PC-9 (cell line): ENCODE measurements at regions not wholly inside any gene's neighbourhood (a gene's known extent, or its start where the extent isn't known, plus 50 kb on each side); places are given as distances from the start of the nearest gene placed in this dataset.

Experiments
- BruUV-seq: library from RNA; stranded (reverse); fragments of 400-500 nt; replicated peaks from 2 replicates; lab custom pipeline; 2021; lab: Mats Ljungman, UMichigan
- CTCF ChIA-PET: fragments of 300-600 bp; sonication (Branson Sonifier 250); formaldehyde crosslinking; loops from one replicate; lab custom pipeline; 2022; ENCODE audit warnings: antibody characterized with exemption; lab: Charles Lee
- POLR2A ChIA-PET: fragments of 300-600 bp; sonication (Branson Sonifier 250); formaldehyde crosslinking; loops from one replicate; lab custom pipeline; 2022; ENCODE audit warnings: antibody characterized with exemption; ENCODE audit not compliant: unreplicated experiment; lab: Charles Lee
- DNase-seq, 2 experiments: peaks; one replicate each; pipeline versions ENCODE4 v3.0.0 to v3.0.0-alpha.2; 2015 to 2022; ENCODE audit warnings: mixed read lengths in 1 of 2
- H2AFZ ChIP-seq: fragments of 200-600 bp; sonication (generic); 2 replicates; pipeline ENCODE4 v1.8.1; 2017; ENCODE audit warnings: antibody characterized with exemption
- H3F3A ChIP-seq: fragments of 200-600 bp; sonication (generic); 2 replicates; pipeline ENCODE4 v1.8.1; 2017; ENCODE audit warnings: antibody characterized with exemption, mild to moderate bottlenecking, low read depth; ENCODE audit not compliant: insufficient read depth
- H3K27ac ChIP-seq: fragments of 200-600 bp; sonication (generic); 2 replicates; pipeline ENCODE4 v1.6.1; 2016; ENCODE audit warnings: mixed run types
- H3K27me3 ChIP-seq: fragments of 200-600 bp; sonication (generic); 2 replicates; pipeline ENCODE4 v1.6.1; 2016; ENCODE audit warnings: low read depth, mixed run types; ENCODE audit not compliant: insufficient read depth
- H3K36me3 ChIP-seq: fragments of 200-600 bp; sonication (generic); 2 replicates; pipeline ENCODE4 v1.6.1; 2016; ENCODE audit warnings: low read depth, mixed run types
- H3K4me1 ChIP-seq: fragments of 200-600 bp; sonication (generic); replicated peaks from 2 replicates; pipeline ENCODE4 v1.6.1; 2016; ENCODE audit warnings: mixed run types; ENCODE audit not compliant: insufficient read depth
- H3K4me2 ChIP-seq: fragments of 200-600 bp; sonication (generic); 2 replicates; pipeline ENCODE4 v1.6.1; 2017; ENCODE audit warnings: mixed run types
- H3K4me3 ChIP-seq: fragments of 200-600 bp; sonication (generic); 2 replicates; pipeline ENCODE4 v1.6.1; 2016; ENCODE audit warnings: mixed run types
- H3K79me2 ChIP-seq: fragments of 200-600 bp; sonication (generic); 2 replicates; pipeline ENCODE4 v1.6.1; 2017; ENCODE audit warnings: low read depth, mixed run types
- H3K9me2 ChIP-seq: fragments of 200-600 bp; sonication (generic); 2 replicates; pipeline ENCODE4 v1.8.1; 2017; ENCODE audit warnings: mild to moderate bottlenecking; ENCODE audit not compliant: insufficient read depth
- H3K9me3 ChIP-seq: fragments of 200-600 bp; sonication (generic); 2 replicates; pipeline ENCODE4 v1.8.1; 2016; ENCODE audit warnings: low read depth; ENCODE audit not compliant: insufficient read depth
- H4K20me1 ChIP-seq: fragments of 200-600 bp; sonication (generic); 2 replicates; pipeline ENCODE4 v1.8.1; 2017; ENCODE audit not compliant: insufficient read depth
- CTCF ChIP-seq: fragments of 200-600 bp; sonication (generic); conservative IDR thresholded peaks from 2 replicates; pipeline ENCODE4 v1.6.1; 2017; ENCODE audit warnings: mixed run types, antibody characterized with exemption, mild to moderate bottlenecking, moderate library complexity
- EZH2 ChIP-seq: fragments of 200-600 bp; sonication (generic); IDR thresholded peaks from 2 replicates; pipeline ENCODE4 v1.8.0; 2017; ENCODE audit warnings: antibody characterized with exemption, low read depth
- intact Hi-C: fragments of 100-400 bp; cut with micrococcal nuclease; formaldehyde crosslinking; loops from one replicate; pipeline ENCODE4 v1.10.0; 2022; ENCODE audit not compliant: unreplicated experiment

- no peaks in the 10 kb centered on the region for H3K79me2 ChIP-seq
- no peaks in the 10 kb centered on the region for H3K9me3 ChIP-seq
- no peak overlapping the region for H3K27ac ChIP-seq
- no peak for TF ChIP-seq EZH2
- TF ChIP-seq CTCF, result no peak
- H3K4me1 ChIP-seq, result no peaks in the 10 kb centered on the region
- no peak overlapping the region for H3K4me2 ChIP-seq
- H2AFZ ChIP-seq, result no peak overlapping the region
- H3K4me3 ChIP-seq, result no peak overlapping the region
- intact Hi-C loops, result no loop called here
- H3F3A ChIP-seq, result no peaks in the 10 kb centered on the region
- H3K27me3 ChIP-seq, result no peaks in the 10 kb centered on the region
- no peaks in the 10 kb centered on the region for H4K20me1 ChIP-seq
- DNase-seq, result no peak
- CTCF ChIA-PET, result no interaction called here
- POLR2A ChIA-PET, result no interaction called here
- H3K36me3 ChIP-seq, result no peaks in the 10 kb centered on the region
- no peaks in the 10 kb centered on the region for H3K9me2 ChIP-seq
- BruUV-seq, result no TSS peak
Observed at GRCh38 chr3:70635301-70635700, 322.9 kb upstream of the MDFIC2 start.

GRCh38 chr3:70631716-70632307 is 319.4 kb upstream of the MDFIC2 start:
- no TSS peak for BruUV-seq
- Histone ChIP-seq H2AFZ (no peak overlapping the region), H3K27me3 (no peaks in the 10 kb centered on the region), H3K9me2 (no peaks in the 10 kb centered on the region), H4K20me1 (no peaks in the 10 kb centered on the region), H3K9me3 (no peaks in the 10 kb centered on the region), H3K4me3 (no peak overlapping the region), H3K27ac (no peak overlapping the region), H3K4me1 (no peaks in the 10 kb centered on the region), H3K4me2 (no peak overlapping the region), H3F3A (no peaks in the 10 kb centered on the region), H3K36me3 (no peaks in the 10 kb centered on the region), H3K79me2 (no peaks in the 10 kb centered on the region)
- ChIA-PET POLR2A (no interaction called here), CTCF (no interaction called here)
- no peak for DNase-seq
- no peak for TF ChIP-seq EZH2
- no peak for TF ChIP-seq CTCF
- intact Hi-C loops, result no loop called here

GRCh38 chr3:70621451-70621850 is 309.0 kb upstream of the MDFIC2 start:
- Histone ChIP-seq H3K4me3 (no peak overlapping the region), H2AFZ (no peak overlapping the region), H3K27me3 (no peaks in the 10 kb centered on the region), H4K20me1 (no peaks in the 10 kb centered on the region), H3K9me2 (no peaks in the 10 kb centered on the region), H3K79me2 (no peaks in the 10 kb centered on the region), H3K4me2 (no peak overlapping the region), H3K4me1 (no peaks in the 10 kb centered on the region), H3F3A (no peaks in the 10 kb centered on the region), H3K27ac (no peak overlapping the region), H3K9me3 (no peaks in the 10 kb centered on the region), H3K36me3 (no peaks in the 10 kb centered on the region)
- TF ChIP-seq CTCF (no peak), EZH2 (no peak)
- ChIA-PET CTCF (no interaction called here), POLR2A (no interaction called here)
- intact Hi-C loops, result no loop called here
- no TSS peak for BruUV-seq
- DNase-seq, result no peak
